SK-N-SH (cell line): ENCODE measurements at regions not wholly inside any gene's neighbourhood (a gene's known extent, or its start where the extent isn't known, plus 50 kb on each side); places are given as distances from the start of the nearest gene placed in this dataset.
"Not testable (repeated sequence)": the region's sequence is repeated elsewhere in the genome, so short reads cannot be mapped to it uniquely, and the experiment has no call there.

Source experiments
- CTCF ChIA-PET: fragments of 300-600, 350-600 bp; formaldehyde crosslinking; extraction: SDS; loops from one replicate; lab custom pipeline; 2021; lab: Yijun Ruan, JAX
- POLR2A ChIA-PET: fragments of 350-600 bp; sonication (Branson Sonifier 250); formaldehyde crosslinking; extraction: SDS; loops from one replicate; lab custom pipeline; 2020; ENCODE audit warnings: antibody characterized with exemption, inconsistent platforms; lab: Yijun Ruan, JAX
- DNase-seq: peaks from one replicate; pipeline ENCODE4 v3.0.0; 2012
- H2AFZ ChIP-seq: fragments of 200-600 bp; sonication (generic); 2 replicates; pipeline ENCODE4 v1.8.1; 2016; ENCODE audit warnings: antibody characterized with exemption, mild to moderate bottlenecking, low read depth
- H3F3A ChIP-seq: fragments of 200-600 bp; sonication (generic); replicated peaks from 2 replicates; pipeline ENCODE3; 2016; ENCODE audit warnings: antibody characterized with exemption, mild to moderate bottlenecking; ENCODE audit not compliant: insufficient read depth
- H3K27ac ChIP-seq, 2 experiments: fragments of 200-500 bp in 1 of 2; fragments of 200-600 bp in 1 of 2; sonication (Bioruptor generic) in 1 of 2; sonication (generic), shearing (Covaris generic) in 1 of 2; 2 replicates each; pipeline versions ENCODE4 v1.5.1 to v1.6.1; 2014 to 2016; ENCODE audit warnings: low read depth in 2 of 2, inconsistent platforms in 1 of 2, low read length in 1 of 2, mild to moderate bottlenecking in 1 of 2, mixed read lengths in 1 of 2
- H3K27me3 ChIP-seq: fragments of 200-600 bp; sonication (generic), shearing (Covaris generic); 2 replicates; pipeline ENCODE4 v1.6.1; 2016; ENCODE audit warnings: mixed run types; ENCODE audit not compliant: insufficient read depth
- H3K36me3 ChIP-seq, 2 experiments: fragments of 200-500 bp in 1 of 2; fragments of 200-600 bp in 1 of 2; sonication (Bioruptor generic) in 1 of 2; sonication (generic) in 1 of 2; replicated peaks in 1 of 2; 2 replicates each; pipeline versions ENCODE3 to v1.5.1; 2014 to 2016; ENCODE audit warnings: low read length in 1 of 2, mild to moderate bottlenecking in 1 of 2; ENCODE audit not compliant: insufficient read depth in 2 of 2, control insufficient read depth in 1 of 2
- H3K4me1 ChIP-seq, 2 experiments: fragments of 200-500 bp in 1 of 2; fragments of 200-600 bp in 1 of 2; sonication (Bioruptor generic) in 1 of 2; sonication (generic), shearing (Covaris generic) in 1 of 2; 2 replicates each; pipeline versions ENCODE4 v1.5.1 to v1.6.1; 2014 to 2016; ENCODE audit warnings: low read depth in 1 of 2, low read length in 1 of 2, mixed run types in 1 of 2; ENCODE audit not compliant: insufficient read depth in 2 of 2, control insufficient read depth in 1 of 2
- H3K4me2 ChIP-seq: fragments of 200-600 bp; sonication (generic), shearing (Covaris generic); 2 replicates; pipeline ENCODE4 v1.6.1; 2017; ENCODE audit warnings: mixed run types
- H3K4me3 ChIP-seq, 2 experiments: fragments of 200-500 bp in 1 of 2; fragments of 200-600 bp in 1 of 2; sonication (Bioruptor generic) in 1 of 2; sonication (generic), shearing (Covaris generic) in 1 of 2; 2 replicates each; pipeline versions ENCODE4 v1.5.1 to v1.8.1; 2014 to 2016; ENCODE audit warnings: low read depth in 2 of 2, inconsistent platforms in 1 of 2, low read length in 1 of 2, mild to moderate bottlenecking in 1 of 2, mixed read lengths in 1 of 2, moderate library complexity in 1 of 2
- H3K79me2 ChIP-seq: fragments of 200-600 bp; sonication (generic); 2 replicates; pipeline ENCODE4 v1.8.1; 2017; ENCODE audit warnings: mild to moderate bottlenecking; ENCODE audit not compliant: insufficient read depth
- H3K9ac ChIP-seq: fragments of 200-600 bp; sonication (generic); 2 replicates; pipeline ENCODE4 v1.6.1; 2017; ENCODE audit warnings: mixed run types
- H3K9me2 ChIP-seq: fragments of 200-600 bp; sonication (generic); 2 replicates; pipeline ENCODE4 v1.6.1; 2017; ENCODE audit warnings: mixed run types
- H3K9me3 ChIP-seq: fragments of 200-600 bp; sonication (generic); 2 replicates; pipeline ENCODE4 v1.6.1; 2017; ENCODE audit warnings: mixed run types, mild to moderate bottlenecking, moderate library complexity
- H4K20me1 ChIP-seq: fragments of 200-600 bp; sonication (generic); 2 replicates; pipeline ENCODE4 v1.6.1; 2017; ENCODE audit warnings: mild to moderate bottlenecking, mixed run types; ENCODE audit not compliant: insufficient read depth
- WGBS: methylation state at CpG from one replicate; pipeline ENCODE4 v1.1.6; 2017; ENCODE audit warnings: low lambda C conversion rate; 5-methylcytosine and 5-hydroxymethylcytosine counted together

DNA sequence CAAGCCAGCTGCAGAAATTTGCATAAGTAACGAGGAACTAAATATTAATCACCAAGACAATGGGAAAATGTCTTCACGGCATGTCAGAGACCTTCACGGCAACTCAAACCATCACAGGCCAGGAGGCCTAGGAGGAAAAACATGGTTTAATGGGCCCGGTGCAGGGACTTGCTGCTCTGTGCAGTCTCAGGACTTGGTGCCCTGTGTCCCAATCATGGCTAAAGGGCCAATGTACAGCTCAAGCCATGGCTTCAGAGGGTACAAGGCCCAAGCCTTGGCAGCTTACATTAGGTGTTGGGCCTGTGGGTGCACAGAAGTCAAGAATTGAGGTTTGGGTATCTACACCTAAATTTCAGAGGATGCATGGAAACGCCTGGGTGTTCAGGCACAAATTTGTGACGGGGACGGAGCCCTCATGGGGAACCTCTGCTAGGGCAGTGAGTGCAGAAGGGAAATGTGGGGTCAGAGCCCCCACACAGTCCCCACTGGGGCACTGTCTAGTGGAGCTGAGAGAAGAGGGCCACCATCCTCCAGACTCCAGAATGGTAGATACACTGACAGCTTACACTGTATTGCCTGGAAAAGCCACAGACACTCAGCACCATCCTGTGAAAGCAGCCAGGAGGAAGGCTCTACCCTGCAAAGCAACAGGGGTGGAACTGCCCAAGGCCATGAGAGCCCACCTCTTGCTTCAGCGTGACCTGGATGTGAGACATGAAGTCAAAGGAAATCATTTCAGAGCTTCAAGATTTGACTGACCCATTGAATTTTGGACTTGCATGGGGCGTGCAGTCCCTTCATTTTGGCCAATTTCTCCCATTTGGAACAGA lies 5284.3 kb upstream of the TPTE start:
- H3K4me3 ChIP-seq, H3K4me1 ChIP-seq, H3K79me2 ChIP-seq, CTCF ChIA-PET, H3K9me3 ChIP-seq, DNase-seq, H3K27ac ChIP-seq, POLR2A ChIA-PET, H3F3A ChIP-seq, H3K9ac ChIP-seq, H3K27me3 ChIP-seq, H3K4me2 ChIP-seq, H3K9me2 ChIP-seq, H3K36me3 ChIP-seq, H2AFZ ChIP-seq, H4K20me1 ChIP-seq: not testable (repeated sequence)
- WGBS = 5% methylated on average over 9 of the region's 9 CpGs

DNA sequence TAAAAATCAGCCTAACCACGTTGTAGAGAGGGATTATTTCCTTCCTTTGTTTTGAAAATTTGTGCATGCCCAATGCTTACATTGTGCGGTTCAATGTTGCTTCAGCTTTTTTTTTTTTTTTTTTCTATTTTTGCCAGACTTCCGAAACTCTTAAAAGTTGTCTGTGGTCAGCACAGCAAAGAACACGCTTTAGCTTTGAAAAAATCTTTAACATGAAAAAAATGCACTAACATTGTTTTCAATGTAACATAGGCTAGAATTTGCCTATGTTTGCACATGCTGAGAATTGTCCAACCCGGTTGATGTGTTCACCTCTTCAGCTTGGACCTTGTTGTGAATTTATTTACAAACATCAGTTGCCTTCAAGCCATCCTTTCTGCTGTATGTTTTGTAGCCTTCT lies 5280.9 kb upstream of the TPTE start:
- H3K79me2 ChIP-seq, H3K27me3 ChIP-seq, H3K36me3 ChIP-seq, H3K9me2 ChIP-seq, H3K4me3 ChIP-seq, POLR2A ChIA-PET, H3K4me1 ChIP-seq, H3F3A ChIP-seq, H3K27ac ChIP-seq, H3K9me3 ChIP-seq, H4K20me1 ChIP-seq, DNase-seq, H3K9ac ChIP-seq, H3K4me2 ChIP-seq, H2AFZ ChIP-seq, CTCF ChIA-PET: not testable (repeated sequence)
- under 1% methylated on average over 5 of the region's 5 CpGs for WGBS

DNA sequence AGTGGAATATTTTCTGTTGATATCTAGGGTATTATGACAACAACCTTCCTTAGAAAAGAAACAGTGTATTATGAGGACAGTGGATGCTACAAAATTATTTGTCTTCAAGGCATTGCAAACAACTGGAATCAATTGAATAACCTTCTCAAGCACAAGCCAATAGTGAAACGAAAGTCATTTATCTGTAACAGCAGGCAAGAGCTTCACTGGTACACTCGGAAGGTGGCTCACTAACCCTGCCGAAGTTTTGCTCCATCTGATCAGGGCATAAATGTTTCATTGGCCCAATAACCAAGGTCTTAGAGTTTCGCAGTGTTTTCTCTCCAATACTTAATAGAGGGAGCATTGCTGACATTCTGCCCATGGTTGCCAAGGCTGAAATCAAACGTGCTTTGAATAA lies 5278.7 kb upstream of the TPTE start:
- H3K27ac ChIP-seq, H3K4me2 ChIP-seq, H3F3A ChIP-seq, H3K27me3 ChIP-seq, DNase-seq, H3K9me2 ChIP-seq, H3K4me1 ChIP-seq, H3K79me2 ChIP-seq, H3K9me3 ChIP-seq, H3K4me3 ChIP-seq, H2AFZ ChIP-seq, H4K20me1 ChIP-seq, H3K9ac ChIP-seq, H3K36me3 ChIP-seq, CTCF ChIA-PET, POLR2A ChIA-PET: not testable (repeated sequence)
- 1% methylated on average over 5 of the region's 5 CpGs for WGBS

DNA sequence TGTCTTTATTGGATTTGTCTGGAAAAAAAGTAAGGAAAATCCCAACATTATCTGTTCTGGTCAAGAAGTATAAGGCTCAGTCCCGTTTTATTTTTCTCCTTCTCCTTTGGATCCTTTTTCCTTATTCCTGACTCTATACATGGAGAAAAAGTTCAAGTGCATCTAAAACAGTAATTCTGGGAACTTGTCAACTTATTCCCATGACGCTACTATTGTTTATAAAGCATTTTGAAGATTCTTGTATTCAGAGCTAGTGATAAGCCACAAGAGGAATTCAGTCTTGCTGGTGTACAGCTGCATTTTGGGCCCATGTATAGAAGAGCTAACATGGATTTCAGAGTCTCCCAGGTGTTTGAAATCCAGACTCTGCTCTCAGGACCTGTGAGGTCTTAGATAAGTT lies 5278.1 kb upstream of the TPTE start:
- H3K36me3 ChIP-seq, H3K9me3 ChIP-seq, H3K4me3 ChIP-seq, H3K27me3 ChIP-seq, H3K79me2 ChIP-seq, H2AFZ ChIP-seq, POLR2A ChIA-PET, DNase-seq, H4K20me1 ChIP-seq, H3K9me2 ChIP-seq, H3F3A ChIP-seq, H3K9ac ChIP-seq, CTCF ChIA-PET, H3K27ac ChIP-seq, H3K4me1 ChIP-seq, H3K4me2 ChIP-seq: not testable (repeated sequence)
- 2% methylated on average over 2 of the region's 2 CpGs for WGBS

DNA sequence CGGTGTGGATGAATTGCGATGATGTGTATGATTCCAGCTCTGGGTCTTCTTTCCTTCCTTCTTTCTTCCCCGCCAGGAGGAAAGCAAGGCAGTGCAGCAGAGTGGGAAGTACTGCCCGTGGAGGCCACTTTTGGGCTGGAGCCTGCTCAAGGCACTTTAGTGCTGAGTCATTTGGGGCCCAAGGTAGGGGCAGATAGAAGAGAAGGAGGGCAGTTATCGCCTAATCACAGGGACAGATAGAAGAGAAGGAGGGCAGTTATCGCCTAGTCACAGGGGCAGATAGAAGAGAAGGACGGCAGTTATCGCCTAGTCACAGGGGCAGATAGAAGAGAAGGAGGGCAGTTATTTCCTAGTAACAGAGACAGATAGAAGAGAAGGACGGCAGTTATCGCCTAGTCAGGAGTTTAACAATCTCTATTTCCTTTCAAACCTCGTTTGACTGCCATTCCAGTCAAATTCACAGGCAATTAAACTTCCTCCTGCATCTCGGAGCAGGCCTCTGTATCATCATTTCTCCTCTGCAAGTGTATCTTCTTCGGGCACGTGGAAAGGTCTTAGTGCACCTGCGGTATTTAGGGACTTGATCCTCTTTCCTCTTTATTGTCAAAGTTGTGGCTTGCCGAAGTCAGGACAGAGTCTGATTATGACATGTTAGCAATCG lies 5277.5 kb upstream of the TPTE start:
- H3K36me3 ChIP-seq, H3K4me1 ChIP-seq, H3K79me2 ChIP-seq, H3K4me2 ChIP-seq, CTCF ChIA-PET, H3K9me3 ChIP-seq, H2AFZ ChIP-seq, H3K27me3 ChIP-seq, H3K4me3 ChIP-seq, H3F3A ChIP-seq, H3K9me2 ChIP-seq, DNase-seq, H3K27ac ChIP-seq, POLR2A ChIA-PET, H3K9ac ChIP-seq, H4K20me1 ChIP-seq: not testable (repeated sequence)
- WGBS = 2% methylated on average over 17 of the region's 17 CpGs

DNA sequence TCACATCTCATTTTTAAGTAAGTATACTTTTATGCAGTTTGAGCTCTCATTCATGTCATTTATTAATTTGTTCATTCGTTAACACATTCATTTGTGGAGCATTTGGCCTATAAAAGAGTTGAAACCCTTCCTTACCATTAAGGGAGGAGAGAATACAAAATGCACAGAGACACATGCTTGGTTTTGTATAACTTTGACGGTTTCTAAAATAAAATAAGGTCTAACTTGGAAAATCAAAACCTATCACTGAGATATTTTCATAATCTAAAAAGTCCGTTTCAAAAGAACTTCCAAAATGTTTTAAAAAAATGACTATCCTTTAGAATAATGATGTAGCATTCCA lies 5277.0 kb upstream of the TPTE start:
- H3K27ac ChIP-seq, DNase-seq, H4K20me1 ChIP-seq, H3F3A ChIP-seq, H3K9ac ChIP-seq, CTCF ChIA-PET, H3K79me2 ChIP-seq, POLR2A ChIA-PET, H3K4me1 ChIP-seq, H3K4me2 ChIP-seq, H3K27me3 ChIP-seq, H3K36me3 ChIP-seq, H3K9me2 ChIP-seq, H3K9me3 ChIP-seq, H3K4me3 ChIP-seq, H2AFZ ChIP-seq: not testable (repeated sequence)
- WGBS = under 1% methylated on average over 3 of the region's 3 CpGs
